OCI-LY7 (cell line): ENCODE measurements at regions not wholly inside any gene's neighbourhood (a gene's known extent, or its start where the extent isn't known, plus 50 kb on each side); places are given as distances from the start of the nearest gene placed in this dataset.

ENCODE experiments used
- CTCF ChIP-seq: fragments of 200-600 bp; sonication (generic); conservative IDR thresholded peaks from 2 replicates; pipeline ENCODE4 v1.5.1; 2014; ENCODE audit warnings: mild to moderate bottlenecking, antibody characterized with exemption, low read length, moderate library complexity, mixed read lengths
- EZH2phosphoT487 ChIP-seq: fragments of 200-600 bp; sonication (generic); IDR thresholded peaks from 2 replicates; pipeline ENCODE4 v1.6.1; 2018; ENCODE audit warnings: low read depth, borderline replicate concordance, mild to moderate bottlenecking, mixed run types, antibody characterized with exemption, low read length, moderate library complexity, mixed read lengths

- TF ChIP-seq CTCF (no peak), EZH2phosphoT487 (no peak)
These were observed 793.7 kb downstream of the GRIK2 start for GRCh38 chr6:102187186-102187585.
